ENCODE measurements at regions not wholly inside any gene's neighbourhood (a gene's known extent, or its start where the extent isn't known, plus 50 kb on each side); places are given as distances from the start of the nearest gene placed in this dataset.

DNA sequence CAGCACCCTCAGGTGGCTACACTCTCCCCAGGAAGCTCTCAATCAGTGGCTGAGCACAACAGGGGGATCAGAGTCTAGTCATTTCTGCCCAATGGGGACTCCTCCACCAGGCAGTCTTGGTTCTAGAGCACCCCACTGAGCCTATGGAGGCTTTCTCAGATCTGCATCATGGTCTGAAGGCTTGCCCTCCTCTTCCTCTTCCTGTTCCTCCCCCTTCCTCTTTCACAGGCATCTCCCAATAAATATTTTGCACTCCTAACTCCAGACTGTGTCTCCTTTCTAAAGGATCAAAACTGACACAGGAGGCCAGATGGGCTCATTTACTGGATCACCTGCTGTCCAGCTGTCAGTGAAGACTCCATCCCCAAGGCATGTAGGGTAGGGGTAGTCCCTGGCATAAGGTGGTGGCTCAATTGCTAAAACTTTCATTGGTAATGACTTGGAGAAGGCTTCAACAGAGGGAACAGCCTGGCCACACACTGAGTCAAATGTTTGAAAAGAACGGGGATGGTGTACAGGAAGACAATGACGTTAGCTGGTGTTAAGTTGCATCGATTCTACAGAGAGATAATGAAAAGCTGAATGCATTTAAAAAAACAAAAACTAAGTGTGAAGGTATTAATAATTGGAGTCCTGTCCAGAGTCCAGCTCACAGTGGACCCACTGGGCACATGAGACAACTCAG is 84.2 kb upstream of the SLC2A1 start:
- no peak for TF ChIP-seq EZH2 (IDR thresholded peaks at IDR 0.05; ENCODE audit: borderline replicate concordance, low read depth, low read length, poor library complexity, severe bottlenecking)
- TF ChIP-seq, protein P1, sequence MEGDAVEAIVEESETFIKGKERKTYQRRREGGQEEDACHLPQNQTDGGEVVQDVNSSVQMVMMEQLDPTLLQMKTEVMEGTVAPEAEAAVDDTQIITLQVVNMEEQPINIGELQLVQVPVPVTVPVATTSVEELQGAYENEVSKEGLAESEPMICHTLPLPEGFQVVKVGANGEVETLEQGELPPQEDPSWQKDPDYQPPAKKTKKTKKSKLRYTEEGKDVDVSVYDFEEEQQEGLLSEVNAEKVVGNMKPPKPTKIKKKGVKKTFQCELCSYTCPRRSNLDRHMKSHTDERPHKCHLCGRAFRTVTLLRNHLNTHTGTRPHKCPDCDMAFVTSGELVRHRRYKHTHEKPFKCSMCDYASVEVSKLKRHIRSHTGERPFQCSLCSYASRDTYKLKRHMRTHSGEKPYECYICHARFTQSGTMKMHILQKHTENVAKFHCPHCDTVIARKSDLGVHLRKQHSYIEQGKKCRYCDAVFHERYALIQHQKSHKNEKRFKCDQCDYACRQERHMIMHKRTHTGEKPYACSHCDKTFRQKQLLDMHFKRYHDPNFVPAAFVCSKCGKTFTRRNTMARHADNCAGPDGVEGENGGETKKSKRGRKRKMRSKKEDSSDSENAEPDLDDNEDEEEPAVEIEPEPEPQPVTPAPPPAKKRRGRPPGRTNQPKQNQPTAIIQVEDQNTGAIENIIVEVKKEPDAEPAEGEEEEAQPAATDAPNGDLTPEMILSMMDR (conservative IDR thresholded peaks at IDR 0.05; ENCODE audit: low read depth, low read length), result no peak
